HCT116 (cell line): ENCODE measurements at regions not wholly inside any gene's neighbourhood (a gene's known extent, or its start where the extent isn't known, plus 50 kb on each side); places are given as distances from the start of the nearest gene placed in this dataset.

Source experiments
- ATAC-seq: fragments of 200-7000 bp; cut with Tn5 transposase; 2 replicates; pipeline ENCODE4 v1.9.1; 2020; ENCODE audit warnings: mild to moderate bottlenecking, moderate library complexity
- BruUV-seq: library from RNA; stranded (reverse); fragments of 400-500 nt; replicated peaks from 2 replicates; lab custom pipeline; 2021; lab: Mats Ljungman, UMichigan
- CTCF ChIA-PET: fragments of 300-600 bp; sonication (Branson Sonifier 250); formaldehyde crosslinking; loops from one replicate; lab custom pipeline; 2021; ENCODE audit warnings: antibody characterized with exemption; lab: Charles Lee
- POLR2A ChIA-PET: fragments of 300-600, 350-600 bp; sonication (Branson Sonifier 250); formaldehyde crosslinking; loops from one replicate; lab custom pipeline; 2021; ENCODE audit warnings: antibody characterized with exemption; lab: Charles Lee
- RAD21 ChIA-PET, 2 experiments: fragments of 300-600 bp; sonication (Branson Sonifier 250); formaldehyde crosslinking; loops; one replicate each; lab custom pipeline; 2023; ENCODE audit warnings: low total read pairs in 2 of 2; ENCODE audit not compliant: uncharacterized antibody in 2 of 2, unreplicated experiment in 2 of 2, low non-redundant PET in 1 of 2; lab: Charles Lee
- DNase-seq: peaks from one replicate; pipeline ENCODE4 v3.0.0-alpha.2; 2010; ENCODE audit warnings: low read depth, low spot score
- H2AFZ ChIP-seq: fragments of 200-600 bp; shearing (Covaris generic), sonication (generic); 2 replicates; pipeline ENCODE4 v1.6.1; 2017; ENCODE audit warnings: low read depth, mixed run types, mixed read lengths, antibody characterized with exemption, low read length; ENCODE audit not compliant: poor library complexity, severe bottlenecking
- H3K27ac ChIP-seq: 2 replicates; pipeline ENCODE4 v1.5.1; 2012; ENCODE audit warnings: low read depth, low read length
- H3K27me3 ChIP-seq: fragments of 200-600 bp; sonication (generic); 2 replicates; pipeline ENCODE4 v1.6.1; 2016; ENCODE audit warnings: mixed run types, low read length, mixed read lengths; ENCODE audit not compliant: insufficient read depth
- H3K36me3 ChIP-seq, 2 experiments: fragments of 200-500 bp in 1 of 2; fragments of 200-600 bp in 1 of 2; sonication (Bioruptor generic) in 1 of 2; sonication (generic) in 1 of 2; 2 replicates each; pipeline versions ENCODE4 v1.5.1 to v1.6.1; 2014 to 2016; ENCODE audit warnings: low read length in 2 of 2, inconsistent platforms in 1 of 2, mixed read lengths in 1 of 2, mixed run types in 1 of 2; ENCODE audit not compliant: insufficient read depth in 2 of 2, control insufficient read depth in 1 of 2
- H3K4me1 ChIP-seq, 2 experiments: fragments of 200-600 bp in 1 of 2; sonication (generic) in 1 of 2; 2 replicates each; pipeline versions ENCODE4 v1.5.1 to v1.6.1; 2012 to 2017; ENCODE audit warnings: low read length in 2 of 2, inconsistent platforms in 1 of 2, mild to moderate bottlenecking in 1 of 2, mixed read lengths in 1 of 2, mixed run types in 1 of 2, moderate library complexity in 1 of 2; ENCODE audit not compliant: insufficient read depth in 2 of 2, control insufficient read depth in 1 of 2
- H3K4me2 ChIP-seq: fragments of 200-600 bp; sonication (generic); 2 replicates; pipeline ENCODE4 v1.6.1; 2017; ENCODE audit warnings: mixed run types, low read length, mixed read lengths
- H3K4me3 ChIP-seq, 2 experiments: fragments of 200-600 bp in 1 of 2; sonication (generic) in 1 of 2; replicated peaks in 1 of 2; 2 replicates each; pipeline ENCODE4 v1.5.1; 2011 to 2016; ENCODE audit warnings: low read length in 2 of 2, control low read depth in 1 of 2, low read depth in 1 of 2, mild to moderate bottlenecking in 1 of 2, mixed read lengths in 1 of 2, mixed run types in 1 of 2
- H3K79me2 ChIP-seq: fragments of 200-600 bp; sonication (generic); 2 replicates; pipeline ENCODE4 v1.6.1; 2017; ENCODE audit warnings: mild to moderate bottlenecking, mixed run types, low read length, moderate library complexity, mixed read lengths; ENCODE audit not compliant: insufficient read depth
- H3K9ac ChIP-seq: fragments of 200-600 bp; sonication (generic); 2 replicates; pipeline ENCODE4 v1.6.1; 2016; ENCODE audit warnings: low read length, mixed read lengths
- H3K9me2 ChIP-seq: fragments of 200-600 bp; sonication (generic), shearing (Covaris generic); 2 replicates; pipeline ENCODE4 v1.6.1; 2017; ENCODE audit warnings: mixed run types, mild to moderate bottlenecking, moderate library complexity; ENCODE audit not compliant: insufficient read depth
- H3K9me3 ChIP-seq, 2 experiments: fragments of 200-500 bp in 1 of 2; fragments of 200-600 bp in 1 of 2; sonication (Bioruptor generic) in 1 of 2; sonication (generic) in 1 of 2; 2 replicates each; pipeline ENCODE4 v1.6.1; 2014 to 2017; ENCODE audit warnings: low read length in 2 of 2, mixed read lengths in 2 of 2, inconsistent platforms in 1 of 2, low read depth in 1 of 2, mild to moderate bottlenecking in 1 of 2, mixed run types in 1 of 2, moderate library complexity in 1 of 2; ENCODE audit not compliant: control insufficient read depth in 1 of 2, insufficient read depth in 1 of 2
- H4K20me1 ChIP-seq: fragments of 200-600 bp; sonication (generic), shearing (Covaris generic); 2 replicates; pipeline ENCODE4 v1.6.1; 2017; ENCODE audit warnings: mixed run types, mild to moderate bottlenecking, moderate library complexity; ENCODE audit not compliant: insufficient read depth
- CBX3 ChIP-seq: IDR thresholded peaks from 2 replicates; pipeline ENCODE4 v1.6.1; 2012; ENCODE audit warnings: low read depth
- CTCF ChIP-seq, 3 experiments: fragments of 200-600 bp in 1 of 3; sonication (generic) in 1 of 3; IDR thresholded peaks in 2 of 3; conservative IDR thresholded peaks in 1 of 3; 2 replicates each; pipeline ENCODE4 v1.5.1; 2012 to 2017; ENCODE audit warnings: low read depth in 2 of 3, low read length in 2 of 3, antibody characterized with exemption in 1 of 3, borderline replicate concordance in 1 of 3, control low read depth in 1 of 3, mild to moderate bottlenecking in 1 of 3, mixed read lengths in 1 of 3, mixed run types in 1 of 3, moderate library complexity in 1 of 3; ENCODE audit not compliant: insufficient read depth in 1 of 3
- EGR1 ChIP-seq: IDR thresholded peaks from 2 replicates; pipeline ENCODE4 v1.6.1; 2012; ENCODE audit warnings: low read depth
- ELF1 ChIP-seq: IDR thresholded peaks from 2 replicates; pipeline ENCODE4 v1.6.1; 2012; ENCODE audit warnings: low read depth, borderline replicate concordance
- EZH2 ChIP-seq: fragments of 200-600 bp; sonication (generic); IDR thresholded peaks from 2 replicates; pipeline ENCODE4 v1.6.1; 2017; ENCODE audit warnings: antibody characterized with exemption, mixed run types
- EZH2phosphoT487 ChIP-seq: fragments of 200-600 bp; IDR thresholded peaks from 2 replicates; pipeline ENCODE4 v1.6.1; 2018; ENCODE audit warnings: antibody characterized with exemption, borderline replicate concordance
- JUND ChIP-seq: IDR thresholded peaks from 2 replicates; pipeline ENCODE4 v1.6.1; 2012
- POLR2A ChIP-seq: IDR thresholded peaks from 2 replicates; pipeline ENCODE4 v1.7.0; 2011; ENCODE audit warnings: borderline replicate concordance; ENCODE audit not compliant: insufficient read depth, insufficient read length; ENCODE audit errors: extremely low read depth
- POLR2AphosphoS5 ChIP-seq: IDR thresholded peaks from 2 replicates; pipeline ENCODE4 v1.6.1; 2011; ENCODE audit warnings: mild to moderate bottlenecking, low read depth, low read length, moderate library complexity
- SP1 ChIP-seq: IDR thresholded peaks from 2 replicates; pipeline ENCODE4 v1.6.1; 2012; ENCODE audit warnings: low read depth
- SRF ChIP-seq: IDR thresholded peaks from 2 replicates; pipeline ENCODE4 v1.6.1; 2012; ENCODE audit warnings: low read depth
- TCF7L2 ChIP-seq: IDR thresholded peaks from 2 replicates; pipeline ENCODE4 v1.7.0; 2011; ENCODE audit warnings: borderline replicate concordance, inconsistent platforms; ENCODE audit not compliant: insufficient read depth, insufficient read length; ENCODE audit errors: extremely low read depth
- YY1 ChIP-seq: IDR thresholded peaks from 2 replicates; pipeline ENCODE4 v1.6.1; 2011; ENCODE audit warnings: low read length, low read depth, moderate library complexity, mild to moderate bottlenecking; ENCODE audit not compliant: insufficient replicate concordance; ENCODE audit errors: extremely low read depth
- ZFX ChIP-seq: fragments of 450-650 bp; IDR thresholded peaks from 2 replicates; pipeline ENCODE4 v1.6.1; 2017
- ZNF274 ChIP-seq: fragments of 200-500 bp; sonication (Bioruptor generic); IDR thresholded peaks from 2 replicates; pipeline ENCODE4 v1.6.1; 2014; ENCODE audit warnings: mild to moderate bottlenecking, low read depth, low read length, inconsistent platforms
- intact Hi-C: fragments of 100-400 bp; cut with micrococcal nuclease; formaldehyde crosslinking; loops from 2 replicates; pipeline ENCODE4 v1.10.0; 2022
- TF ChIP-seq, protein P1 (sequence below): IDR thresholded peaks from 2 replicates; pipeline ENCODE4 v1.6.1; 2011; ENCODE audit warnings: mild to moderate bottlenecking, low read length, moderate library complexity; ENCODE audit not compliant: insufficient replicate concordance; ENCODE audit errors: extremely low read depth
- TF ChIP-seq, protein P2 (sequence below): IDR thresholded peaks from 2 replicates; pipeline ENCODE4 v1.6.1; 2012; ENCODE audit warnings: low read depth
- TF ChIP-seq, protein P3 (sequence below): IDR thresholded peaks from 2 replicates; pipeline ENCODE4 v1.6.1; 2012
- TF ChIP-seq, protein P4 (sequence below): IDR thresholded peaks from 2 replicates; pipeline ENCODE4 v1.6.1; 2012

DNA sequence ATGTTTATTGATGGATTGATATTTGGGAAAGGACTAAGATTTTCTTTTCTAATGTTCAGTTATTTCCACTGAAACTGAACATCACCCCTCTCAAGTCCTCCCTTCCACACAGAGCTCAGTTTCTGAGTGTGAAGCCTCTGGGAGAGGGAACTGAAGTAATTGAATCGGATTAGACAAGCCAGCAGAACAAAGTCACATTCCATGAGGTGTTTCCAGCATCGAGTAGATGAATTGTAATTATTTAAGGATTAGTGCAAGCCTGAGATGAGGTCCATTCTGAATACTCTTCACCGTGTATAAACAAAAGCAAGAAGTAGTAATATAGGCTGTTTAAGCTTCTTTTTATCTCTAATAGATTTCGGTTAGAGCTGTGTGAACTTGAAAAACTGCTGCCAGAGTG, 2060.5 kb downstream of the MAT2B start:
- H3K36me3 ChIP-seq: no peaks in the 10 kb centered on the region
- no peaks in the 10 kb centered on the region for H4K20me1 ChIP-seq
- CTCF ChIA-PET: no interaction called here
- no peaks in the 10 kb centered on the region for H3K9me2 ChIP-seq
- H3K4me1 ChIP-seq: no peaks in the 10 kb centered on the region
- no peak overlapping the region for H3K27ac ChIP-seq
- ATAC-seq (no peak), DNase-seq (no peak)
- H3K27me3 ChIP-seq: no peaks in the 10 kb centered on the region
- H3K9ac ChIP-seq: no peak overlapping the region
- TF ChIP-seq EGR1: no peak
- TF ChIP-seq JUND: no peak
- no peak for TF ChIP-seq ELF1
- TF ChIP-seq ZNF274: no peak
- TF ChIP-seq ZFX: no peak
- TF ChIP-seq EZH2: no peak
- no peak for TF ChIP-seq POLR2A
- TF ChIP-seq, protein P1, sequence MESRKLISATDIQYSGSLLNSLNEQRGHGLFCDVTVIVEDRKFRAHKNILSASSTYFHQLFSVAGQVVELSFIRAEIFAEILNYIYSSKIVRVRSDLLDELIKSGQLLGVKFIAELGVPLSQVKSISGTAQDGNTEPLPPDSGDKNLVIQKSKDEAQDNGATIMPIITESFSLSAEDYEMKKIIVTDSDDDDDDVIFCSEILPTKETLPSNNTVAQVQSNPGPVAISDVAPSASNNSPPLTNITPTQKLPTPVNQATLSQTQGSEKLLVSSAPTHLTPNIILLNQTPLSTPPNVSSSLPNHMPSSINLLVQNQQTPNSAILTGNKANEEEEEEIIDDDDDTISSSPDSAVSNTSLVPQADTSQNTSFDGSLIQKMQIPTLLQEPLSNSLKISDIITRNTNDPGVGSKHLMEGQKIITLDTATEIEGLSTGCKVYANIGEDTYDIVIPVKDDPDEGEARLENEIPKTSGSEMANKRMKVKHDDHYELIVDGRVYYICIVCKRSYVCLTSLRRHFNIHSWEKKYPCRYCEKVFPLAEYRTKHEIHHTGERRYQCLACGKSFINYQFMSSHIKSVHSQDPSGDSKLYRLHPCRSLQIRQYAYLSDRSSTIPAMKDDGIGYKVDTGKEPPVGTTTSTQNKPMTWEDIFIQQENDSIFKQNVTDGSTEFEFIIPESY: no peak
- TF ChIP-seq, protein P2, sequence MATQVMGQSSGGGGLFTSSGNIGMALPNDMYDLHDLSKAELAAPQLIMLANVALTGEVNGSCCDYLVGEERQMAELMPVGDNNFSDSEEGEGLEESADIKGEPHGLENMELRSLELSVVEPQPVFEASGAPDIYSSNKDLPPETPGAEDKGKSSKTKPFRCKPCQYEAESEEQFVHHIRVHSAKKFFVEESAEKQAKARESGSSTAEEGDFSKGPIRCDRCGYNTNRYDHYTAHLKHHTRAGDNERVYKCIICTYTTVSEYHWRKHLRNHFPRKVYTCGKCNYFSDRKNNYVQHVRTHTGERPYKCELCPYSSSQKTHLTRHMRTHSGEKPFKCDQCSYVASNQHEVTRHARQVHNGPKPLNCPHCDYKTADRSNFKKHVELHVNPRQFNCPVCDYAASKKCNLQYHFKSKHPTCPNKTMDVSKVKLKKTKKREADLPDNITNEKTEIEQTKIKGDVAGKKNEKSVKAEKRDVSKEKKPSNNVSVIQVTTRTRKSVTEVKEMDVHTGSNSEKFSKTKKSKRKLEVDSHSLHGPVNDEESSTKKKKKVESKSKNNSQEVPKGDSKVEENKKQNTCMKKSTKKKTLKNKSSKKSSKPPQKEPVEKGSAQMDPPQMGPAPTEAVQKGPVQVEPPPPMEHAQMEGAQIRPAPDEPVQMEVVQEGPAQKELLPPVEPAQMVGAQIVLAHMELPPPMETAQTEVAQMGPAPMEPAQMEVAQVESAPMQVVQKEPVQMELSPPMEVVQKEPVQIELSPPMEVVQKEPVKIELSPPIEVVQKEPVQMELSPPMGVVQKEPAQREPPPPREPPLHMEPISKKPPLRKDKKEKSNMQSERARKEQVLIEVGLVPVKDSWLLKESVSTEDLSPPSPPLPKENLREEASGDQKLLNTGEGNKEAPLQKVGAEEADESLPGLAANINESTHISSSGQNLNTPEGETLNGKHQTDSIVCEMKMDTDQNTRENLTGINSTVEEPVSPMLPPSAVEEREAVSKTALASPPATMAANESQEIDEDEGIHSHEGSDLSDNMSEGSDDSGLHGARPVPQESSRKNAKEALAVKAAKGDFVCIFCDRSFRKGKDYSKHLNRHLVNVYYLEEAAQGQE: no peak
- TF ChIP-seq CTCF (IDR thresholded peaks at IDR 0.05 in 2 of 3, conservative IDR thresholded peaks at IDR 0.05 in 1 of 3; ENCODE audit: borderline replicate concordance in 1 of 3, insufficient read depth in 1 of 3, low read depth in 2 of 3, low read length in 2 of 3): no peak
- no peak for TF ChIP-seq POLR2AphosphoS5
- no peak for TF ChIP-seq SRF
- TF ChIP-seq YY1: no peak
- TF ChIP-seq, protein P3, sequence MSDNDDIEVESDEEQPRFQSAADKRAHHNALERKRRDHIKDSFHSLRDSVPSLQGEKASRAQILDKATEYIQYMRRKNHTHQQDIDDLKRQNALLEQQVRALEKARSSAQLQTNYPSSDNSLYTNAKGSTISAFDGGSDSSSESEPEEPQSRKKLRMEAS: no peak
- TF ChIP-seq, protein P4, sequence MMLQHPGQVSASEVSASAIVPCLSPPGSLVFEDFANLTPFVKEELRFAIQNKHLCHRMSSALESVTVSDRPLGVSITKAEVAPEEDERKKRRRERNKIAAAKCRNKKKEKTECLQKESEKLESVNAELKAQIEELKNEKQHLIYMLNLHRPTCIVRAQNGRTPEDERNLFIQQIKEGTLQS: no peak
- no peak for TF ChIP-seq EZH2phosphoT487
- TF ChIP-seq SP1: no peak
- TF ChIP-seq TCF7L2: no peak
- TF ChIP-seq CBX3: no peak
- BruUV-seq: no TSS peak
- H3K9me3 ChIP-seq: peaks cover 0 to 20% of the 10 kb centered on the region in 2 experiments; a peak in 1 of 4 replicates
- no peak overlapping the region for H3K4me2 ChIP-seq
- RAD21 ChIA-PET: no interaction called here
- intact Hi-C loops: no loop called here
- H2AFZ ChIP-seq: no peak overlapping the region
- H3K79me2 ChIP-seq: no peaks in the 10 kb centered on the region
- no peak overlapping the region for H3K4me3 ChIP-seq
- POLR2A ChIA-PET: no interaction called here
